GM21825 (cell line): ENCODE measurements at regions not wholly inside any gene's neighbourhood (a gene's known extent, or its start where the extent isn't known, plus 50 kb on each side); places are given as distances from the start of the nearest gene placed in this dataset.
"Not testable (repeated sequence)": the region's sequence is repeated elsewhere in the genome, so short reads cannot be mapped to it uniquely, and the experiment has no call there.

Experiments
- ATAC-seq: cut with Tn5 transposase; IDR thresholded peaks from one replicate; pipeline ENCODE4 v1.9.1; 2021; ENCODE audit warnings: mild to moderate bottlenecking, moderate library complexity; ENCODE audit not compliant: unreplicated experiment

GRCh38 chr15:39504808-39505207, 76.1 kb upstream of the THBS1 start:
- ATAC-seq: no peak

GRCh38 chr15:39506146-39506545, 74.7 kb upstream of the THBS1 start:
- no peak for ATAC-seq

GRCh38 chr15:39508536-39508935, 72.3 kb upstream of the THBS1 start:
- ATAC-seq: no peak

GRCh38 chr15:39510001-39510701, 70.7 kb upstream of the THBS1 start:
- no peak for ATAC-seq

- no peak for ATAC-seq
Observed at GRCh38 chr15:39511000-39511915, 69.6 kb upstream of the THBS1 start.

GRCh38 chr15:39511916-39512260, 69.0 kb upstream of the THBS1 start:
- ATAC-seq: no peak

GRCh38 chr15:39512643-39513042, 68.2 kb upstream of the THBS1 start:
- no peak for ATAC-seq

- no peak for ATAC-seq
Observed at GRCh38 chr15:39513936-39514335, 66.9 kb upstream of the THBS1 start.

- no peak for ATAC-seq
Observed at GRCh38 chr15:39514933-39515332, 65.9 kb upstream of the THBS1 start.

DNA sequence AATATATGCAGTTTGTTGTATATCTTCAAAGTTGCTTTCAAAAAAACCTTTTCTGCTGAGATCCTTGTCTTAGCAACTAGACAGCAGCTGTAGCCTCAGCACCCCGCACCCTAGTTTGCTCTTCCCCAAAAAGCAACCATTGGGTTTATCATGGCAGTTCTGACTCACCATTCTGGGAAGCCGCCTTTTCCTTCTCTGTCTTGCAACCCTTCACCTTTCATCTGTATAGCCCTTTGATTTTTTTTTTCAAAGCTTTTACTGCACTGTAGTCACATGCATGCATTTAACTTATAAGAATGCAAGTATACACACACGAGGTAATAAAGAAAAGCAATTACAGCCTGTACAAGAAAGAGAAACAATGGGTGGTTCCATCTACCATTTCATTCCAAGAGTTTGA, 65.1 kb upstream of the THBS1 start:
- ATAC-seq: no peak

DNA sequence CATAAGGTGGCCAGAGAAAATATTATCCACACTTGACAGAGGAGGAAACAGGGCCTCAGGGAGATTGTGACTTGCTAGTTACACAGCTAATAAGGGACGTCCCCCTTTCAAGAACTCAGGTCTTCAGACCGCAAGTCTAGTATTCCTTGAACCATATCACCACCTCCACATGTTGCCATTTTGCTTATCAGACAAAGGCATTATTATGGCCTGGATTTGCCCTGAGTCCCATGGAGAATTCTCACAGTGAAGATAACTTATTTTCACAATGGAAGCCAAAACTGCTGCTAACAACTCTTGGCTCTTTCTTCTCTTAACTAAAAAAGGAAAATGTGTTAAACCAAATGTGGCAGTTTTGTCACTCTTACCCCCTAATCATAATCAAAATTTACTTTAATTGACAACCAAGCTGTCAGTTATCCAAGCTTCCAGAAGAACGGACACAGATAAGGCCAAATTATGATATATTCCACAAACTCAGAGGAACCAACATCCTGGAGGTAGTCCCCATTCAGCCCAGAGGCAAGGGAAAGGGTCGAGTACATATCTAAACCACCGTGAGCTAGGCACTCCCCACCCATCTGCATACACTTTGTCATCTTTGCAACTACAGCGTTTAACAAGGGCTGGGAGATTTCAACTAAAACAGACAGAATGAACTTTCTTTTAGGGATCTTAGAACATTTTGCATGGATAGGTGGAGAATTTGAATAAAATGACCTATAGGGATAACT, 63.6 kb upstream of the THBS1 start:
- ATAC-seq: no peak

GRCh38 chr15:39523968-39524367, 56.9 kb upstream of the THBS1 start:
- not testable (repeated sequence) for ATAC-seq

- ATAC-seq: no peak
Observed at GRCh38 chr15:39529457-39529856, 51.4 kb upstream of the THBS1 start.

GRCh38 chr15:39530480-39531342, 50.2 kb upstream of the THBS1 start:
- no peak for ATAC-seq
